ENCODE measurements at regions not wholly inside any gene's neighbourhood (a gene's known extent, or its start where the extent isn't known, plus 50 kb on each side); places are given as distances from the start of the nearest gene placed in this dataset.
"Not testable (repeated sequence)": the region's sequence is repeated elsewhere in the genome, so short reads cannot be mapped to it uniquely, and the experiment has no call there.

- not testable (repeated sequence) for TF ChIP-seq CTCF (conservative IDR thresholded peaks at IDR 0.05 in 1 of 2, IDR thresholded peaks at IDR 0.05 in 1 of 2; ENCODE audit: low read depth in 1 of 2, low read length in 2 of 2); EZH2 (IDR thresholded peaks at IDR 0.05; ENCODE audit: low read length, missing control alignments)
Observed at GRCh38 chr5:44958943-44959454, 150.3 kb downstream of the MRPS30 start.
